Tibial nerve (tissue), 4 donors: ENCODE measurements at regions not wholly inside any gene's neighbourhood (a gene's known extent, or its start where the extent isn't known, plus 50 kb on each side); places are given as distances from the start of the nearest gene placed in this dataset.

Experiments used
- EP300 ChIP-seq, 2 donors: sonication (generic); formaldehyde crosslinking; IDR thresholded peaks; one replicate each; pipeline ENCODE4 v1.6.1; 2017; ENCODE audit warnings: antibody characterized with exemption in 2 of 2, mild to moderate bottlenecking in 1 of 2
- POLR2A ChIP-seq, 2 donors: fragments of 450-650 bp; IDR thresholded peaks; one replicate each; pipeline ENCODE4 v1.6.1; 2017; ENCODE audit warnings: antibody characterized with exemption in 2 of 2, mild to moderate bottlenecking in 2 of 2, moderate library complexity in 2 of 2
- TF ChIP-seq, protein P1 (sequence below), 5 experiments: fragments of 200-600 bp in 3 of 5; fragments of 450-650 bp in 2 of 5; sonication (generic) in 3 of 5; IDR thresholded peaks; one replicate each; pipeline ENCODE4 v1.5.1; 2016 to 2019; ENCODE audit warnings: antibody characterized with exemption in 5 of 5, mild to moderate bottlenecking in 3 of 5, moderate library complexity in 2 of 5

GRCh38 chr5:8676695-8677094 lies 807.7 kb downstream of the MTRR start:
- TF ChIP-seq POLR2A (IDR thresholded peaks at IDR 0.05) (no peak), EP300 (IDR thresholded peaks at IDR 0.05) (no peak)
- TF ChIP-seq, protein P1, sequence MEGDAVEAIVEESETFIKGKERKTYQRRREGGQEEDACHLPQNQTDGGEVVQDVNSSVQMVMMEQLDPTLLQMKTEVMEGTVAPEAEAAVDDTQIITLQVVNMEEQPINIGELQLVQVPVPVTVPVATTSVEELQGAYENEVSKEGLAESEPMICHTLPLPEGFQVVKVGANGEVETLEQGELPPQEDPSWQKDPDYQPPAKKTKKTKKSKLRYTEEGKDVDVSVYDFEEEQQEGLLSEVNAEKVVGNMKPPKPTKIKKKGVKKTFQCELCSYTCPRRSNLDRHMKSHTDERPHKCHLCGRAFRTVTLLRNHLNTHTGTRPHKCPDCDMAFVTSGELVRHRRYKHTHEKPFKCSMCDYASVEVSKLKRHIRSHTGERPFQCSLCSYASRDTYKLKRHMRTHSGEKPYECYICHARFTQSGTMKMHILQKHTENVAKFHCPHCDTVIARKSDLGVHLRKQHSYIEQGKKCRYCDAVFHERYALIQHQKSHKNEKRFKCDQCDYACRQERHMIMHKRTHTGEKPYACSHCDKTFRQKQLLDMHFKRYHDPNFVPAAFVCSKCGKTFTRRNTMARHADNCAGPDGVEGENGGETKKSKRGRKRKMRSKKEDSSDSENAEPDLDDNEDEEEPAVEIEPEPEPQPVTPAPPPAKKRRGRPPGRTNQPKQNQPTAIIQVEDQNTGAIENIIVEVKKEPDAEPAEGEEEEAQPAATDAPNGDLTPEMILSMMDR (IDR thresholded peaks at IDR 0.05): no peak
